ENCODE measurements at regions not wholly inside any gene's neighbourhood (a gene's known extent, or its start where the extent isn't known, plus 50 kb on each side); places are given as distances from the start of the nearest gene placed in this dataset.

GRCh38 chr19:32017176-32017953 lies 328.0 kb upstream of the ZNF507 start:
- TF ChIP-seq RAD21 (IDR thresholded peaks at IDR 0.05; ENCODE audit: low read length) = no peak
- TF ChIP-seq, protein P1, sequence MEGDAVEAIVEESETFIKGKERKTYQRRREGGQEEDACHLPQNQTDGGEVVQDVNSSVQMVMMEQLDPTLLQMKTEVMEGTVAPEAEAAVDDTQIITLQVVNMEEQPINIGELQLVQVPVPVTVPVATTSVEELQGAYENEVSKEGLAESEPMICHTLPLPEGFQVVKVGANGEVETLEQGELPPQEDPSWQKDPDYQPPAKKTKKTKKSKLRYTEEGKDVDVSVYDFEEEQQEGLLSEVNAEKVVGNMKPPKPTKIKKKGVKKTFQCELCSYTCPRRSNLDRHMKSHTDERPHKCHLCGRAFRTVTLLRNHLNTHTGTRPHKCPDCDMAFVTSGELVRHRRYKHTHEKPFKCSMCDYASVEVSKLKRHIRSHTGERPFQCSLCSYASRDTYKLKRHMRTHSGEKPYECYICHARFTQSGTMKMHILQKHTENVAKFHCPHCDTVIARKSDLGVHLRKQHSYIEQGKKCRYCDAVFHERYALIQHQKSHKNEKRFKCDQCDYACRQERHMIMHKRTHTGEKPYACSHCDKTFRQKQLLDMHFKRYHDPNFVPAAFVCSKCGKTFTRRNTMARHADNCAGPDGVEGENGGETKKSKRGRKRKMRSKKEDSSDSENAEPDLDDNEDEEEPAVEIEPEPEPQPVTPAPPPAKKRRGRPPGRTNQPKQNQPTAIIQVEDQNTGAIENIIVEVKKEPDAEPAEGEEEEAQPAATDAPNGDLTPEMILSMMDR (conservative IDR thresholded peaks at IDR 0.05; ENCODE audit: low read depth, low read length) = no peak

All from IMR-90 (cell line).